Stimulated activated CD8-positive, alpha-beta memory T cell treated with anti-CD3 and anti-CD28 coated beads, Interleukin-15, amount 100 ng/mL, for 1 hour (primary cell): ENCODE measurements at regions not wholly inside any gene's neighbourhood (a gene's known extent, or its start where the extent isn't known, plus 50 kb on each side); places are given as distances from the start of the nearest gene placed in this dataset.
"Not testable (repeated sequence)": the region's sequence is repeated elsewhere in the genome, so short reads cannot be mapped to it uniquely, and the experiment has no call there.

Experiments
- DNase-seq: peaks from one replicate; pipeline ENCODE4 v3.0.0-alpha.2; 2020; ENCODE audit warnings: low read depth

DNA sequence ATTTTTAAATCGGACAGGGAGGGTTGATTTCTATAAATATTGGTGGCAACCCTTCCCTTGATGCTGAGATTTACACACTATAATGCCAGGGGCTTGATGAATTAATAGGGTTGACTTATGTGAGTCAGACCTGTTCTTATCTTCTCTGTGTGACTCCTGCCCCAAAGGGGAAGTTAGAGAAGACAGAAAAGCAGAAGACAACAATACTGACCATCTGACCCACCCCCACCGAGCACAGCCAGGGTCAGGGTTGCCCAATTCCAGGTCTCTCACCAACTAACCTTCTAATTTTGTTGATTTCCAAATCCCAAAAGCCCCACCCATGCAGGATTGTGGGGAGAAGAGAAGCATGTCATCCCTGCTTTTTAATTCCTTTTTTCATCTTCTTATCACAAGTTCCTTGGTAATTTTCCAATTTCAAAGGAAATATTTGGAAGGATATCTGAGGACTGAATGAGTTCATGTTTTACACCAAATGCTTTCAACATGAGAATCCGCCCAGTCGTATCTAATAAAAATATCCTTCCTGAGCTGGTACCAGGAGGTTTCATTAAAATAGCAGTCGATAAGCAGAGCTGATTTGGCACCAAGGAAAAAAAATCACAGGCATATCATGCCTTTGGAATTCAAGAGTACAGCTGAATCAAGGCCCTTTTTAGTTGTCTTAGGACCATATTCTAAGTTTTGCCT lies 603.4 kb upstream of the CDH11 start:
- no peak for DNase-seq

GRCh38 chr16:65722429-65722828 lies 600.6 kb upstream of the CDH11 start:
- no peak for DNase-seq

GRCh38 chr16:65717846-65718245 lies 596.0 kb upstream of the CDH11 start:
- DNase-seq: no peak

- DNase-seq: no peak
Observed at GRCh38 chr16:65716737-65717700, 595.2 kb upstream of the CDH11 start.

DNA sequence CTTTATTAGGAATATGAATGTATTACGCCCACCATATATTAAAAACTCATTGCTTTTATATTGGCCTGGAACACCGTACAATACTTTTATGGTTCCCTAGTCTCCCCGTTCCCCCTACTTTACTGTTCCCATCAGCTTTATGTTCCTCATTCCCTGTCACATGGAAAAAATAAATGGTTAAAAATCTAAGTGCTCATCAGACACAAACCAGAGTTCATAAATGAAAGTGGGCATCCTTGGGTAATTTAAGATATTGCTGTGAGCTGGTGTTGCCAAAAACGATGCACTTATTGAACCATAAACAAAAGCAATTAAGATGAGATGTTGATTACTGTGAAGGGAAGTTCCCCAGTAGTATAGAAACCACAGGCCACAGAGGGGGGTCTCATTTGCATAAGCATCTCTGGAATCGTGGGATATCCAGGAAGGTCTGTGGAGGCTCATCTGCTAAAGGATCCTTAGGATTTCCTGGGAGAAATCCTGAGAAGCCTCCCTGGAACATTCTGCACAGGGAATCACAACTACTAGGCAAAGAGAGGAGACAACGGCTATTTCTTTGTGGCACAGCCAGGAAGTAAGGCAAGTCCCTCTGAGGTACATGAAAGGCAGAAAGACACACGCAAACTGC lies 591.4 kb upstream of the CDH11 start:
- no peak for DNase-seq

GRCh38 chr16:65710107-65710506 lies 588.2 kb upstream of the CDH11 start:
- DNase-seq: no peak

- no peak for DNase-seq
Observed at GRCh38 chr16:65704866-65705265, 583.0 kb upstream of the CDH11 start.

- no peak for DNase-seq
Observed at GRCh38 chr16:65702707-65703402, 581.0 kb upstream of the CDH11 start.

DNA sequence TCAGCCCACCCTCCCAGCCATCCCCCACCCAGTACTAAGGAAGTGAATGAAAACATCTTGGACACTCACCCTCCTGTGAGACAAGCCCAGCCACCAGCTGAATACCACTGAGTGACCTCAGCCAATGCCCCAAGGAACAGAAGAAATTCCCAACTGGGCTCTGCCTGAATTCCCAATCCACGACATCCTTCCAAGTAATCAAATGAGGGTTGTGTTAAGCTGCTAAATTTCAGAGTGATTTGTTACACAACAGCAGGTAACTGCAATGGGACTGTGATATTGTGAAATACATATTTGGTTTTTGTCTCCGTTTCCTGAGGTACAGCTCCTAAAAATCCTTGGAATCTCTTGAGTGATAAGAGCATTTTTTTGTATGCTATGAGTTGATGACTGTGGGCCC lies 578.7 kb upstream of the CDH11 start:
- no peak for DNase-seq

DNA sequence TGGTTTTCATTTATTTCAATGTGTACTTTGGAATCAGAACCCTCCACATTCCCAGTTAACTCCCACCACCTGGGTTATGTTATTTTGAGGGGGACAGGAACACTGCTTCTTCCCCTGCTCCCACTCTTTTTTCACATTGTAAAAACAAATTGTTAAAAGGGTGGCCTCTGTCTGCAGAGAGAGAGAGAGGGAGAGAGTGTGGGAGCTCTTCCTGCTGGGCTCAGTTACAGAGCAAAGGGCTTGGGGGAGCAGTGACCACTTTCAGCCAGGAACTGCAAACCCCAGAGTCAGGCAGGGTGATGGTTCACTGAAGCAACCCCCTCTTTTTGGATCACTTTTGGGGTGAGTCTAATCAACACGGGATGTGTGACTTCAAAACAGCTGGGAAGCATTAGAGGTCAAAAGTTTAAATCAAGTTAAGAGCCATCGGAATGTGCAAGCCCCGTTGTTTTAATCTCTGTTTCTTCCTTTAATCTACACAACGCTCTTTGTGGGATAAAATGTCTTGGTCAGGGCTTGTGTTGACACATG lies 577.0 kb upstream of the CDH11 start:
- DNase-seq: no peak

DNA sequence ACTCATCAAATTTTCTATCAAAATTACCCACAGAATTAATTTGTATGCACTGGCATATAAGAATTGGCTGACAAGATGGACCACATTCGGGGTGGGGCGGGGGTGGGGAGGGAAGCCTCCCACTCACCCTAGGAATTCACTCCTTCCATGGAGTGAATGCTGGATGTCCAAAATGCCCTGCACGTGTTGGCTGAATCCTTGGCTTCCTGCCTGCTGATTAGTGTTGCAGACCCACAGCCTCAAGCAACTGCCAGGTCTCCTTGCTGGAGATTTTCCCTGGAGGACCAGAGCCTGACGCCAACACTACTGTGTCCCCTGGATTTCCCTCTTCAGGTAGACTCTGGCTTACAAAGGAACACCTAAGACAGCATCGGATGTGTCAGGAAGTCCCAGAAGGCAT lies 575.7 kb upstream of the CDH11 start:
- no peak for DNase-seq

- DNase-seq: no peak
Observed at GRCh38 chr16:65697065-65697464, 575.2 kb upstream of the CDH11 start.

- not testable (repeated sequence) for DNase-seq
Observed at GRCh38 chr16:65691846-65692245, 570.0 kb upstream of the CDH11 start.

DNA sequence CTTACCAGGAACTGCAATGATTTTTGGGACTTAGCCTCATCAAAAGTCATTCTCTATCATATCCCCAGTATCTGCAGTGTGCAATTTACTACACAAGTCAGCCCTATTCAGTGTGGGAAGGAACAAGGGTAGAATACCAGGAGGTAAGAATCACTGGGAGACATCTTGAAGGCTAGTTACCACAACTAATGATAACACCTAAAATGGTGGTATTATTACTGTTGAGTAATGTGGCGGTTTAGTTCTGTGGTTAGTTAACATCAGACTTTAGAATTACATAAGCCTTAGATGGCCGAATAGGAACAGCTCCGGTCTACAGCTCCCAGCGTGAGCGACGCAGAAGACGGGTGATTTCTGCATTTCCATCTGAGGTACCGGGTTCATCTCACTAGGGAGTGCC lies 567.9 kb upstream of the CDH11 start:
- DNase-seq: no peak

GRCh38 chr16:65688301-65688700 lies 566.4 kb upstream of the CDH11 start:
- DNase-seq: no peak

- no peak for DNase-seq
Observed at GRCh38 chr16:65684230-65684629, 562.4 kb upstream of the CDH11 start.

GRCh38 chr16:65681406-65681805 lies 559.5 kb upstream of the CDH11 start:
- no peak for DNase-seq

- DNase-seq: no peak
Observed at GRCh38 chr16:65679785-65680184, 557.9 kb upstream of the CDH11 start.

- DNase-seq: no peak
Observed at GRCh38 chr16:65675161-65675560, 553.3 kb upstream of the CDH11 start.

GRCh38 chr16:65672960-65673359 lies 551.1 kb upstream of the CDH11 start:
- DNase-seq: no peak

DNA sequence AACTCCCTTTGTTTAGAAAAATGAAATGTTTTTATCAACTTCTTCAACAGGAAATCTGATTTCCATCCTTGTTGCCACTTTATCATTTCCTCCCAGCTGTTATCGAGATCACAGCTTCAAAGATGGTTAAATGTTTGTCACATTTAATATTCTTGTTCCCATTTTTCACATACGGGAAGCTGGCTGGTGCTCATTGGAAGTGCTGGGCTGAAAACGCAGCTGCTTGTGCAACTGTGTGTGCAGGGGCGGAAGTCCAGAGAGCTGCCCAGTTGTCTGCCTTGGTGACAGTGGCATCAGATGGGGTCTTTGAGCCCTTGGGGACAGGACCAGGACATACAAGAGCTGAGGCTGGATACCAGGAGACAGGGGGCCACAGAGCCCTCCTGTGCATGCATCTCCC lies 549.2 kb upstream of the CDH11 start:
- DNase-seq: no peak

GRCh38 chr16:65668064-65668595 lies 546.3 kb upstream of the CDH11 start:
- no peak for DNase-seq
